GM19023 (cell line): ENCODE measurements at regions not wholly inside any gene's neighbourhood (a gene's known extent, or its start where the extent isn't known, plus 50 kb on each side); places are given as distances from the start of the nearest gene placed in this dataset.
"Not testable (repeated sequence)": the region's sequence is repeated elsewhere in the genome, so short reads cannot be mapped to it uniquely, and the experiment has no call there.

Source experiments
- ATAC-seq: cut with Tn5 transposase; IDR thresholded peaks from one replicate; pipeline ENCODE4 v1.9.1; 2021; ENCODE audit warnings: mild to moderate bottlenecking, moderate library complexity; ENCODE audit not compliant: unreplicated experiment

- no peak for ATAC-seq
Measured at GRCh38 chr1:98299313-98299712, 362.2 kb upstream of the SNX7 start.

GRCh38 chr1:98298319-98298718 lies 363.2 kb upstream of the SNX7 start:
- no peak for ATAC-seq

- no peak for ATAC-seq
Measured at GRCh38 chr1:98296681-98297080, 364.8 kb upstream of the SNX7 start.

- ATAC-seq = no peak
Measured at GRCh38 chr1:98294127-98294526, 367.4 kb upstream of the SNX7 start.

GRCh38 chr1:98292994-98293393 lies 368.5 kb upstream of the SNX7 start:
- no peak for ATAC-seq

- no peak for ATAC-seq
Measured at GRCh38 chr1:98289311-98289710, 368.5 kb upstream of the DPYD start.

- ATAC-seq = no peak
Measured at GRCh38 chr1:98288494-98288893, 367.7 kb upstream of the DPYD start.

- no peak for ATAC-seq
Measured at GRCh38 chr1:98287626-98288025, 366.8 kb upstream of the DPYD start.

- no peak for ATAC-seq
Measured at GRCh38 chr1:98286656-98287055, 365.8 kb upstream of the DPYD start.

- not testable (repeated sequence) for ATAC-seq
Measured at GRCh38 chr1:98285286-98285685, 364.5 kb upstream of the DPYD start.

GRCh38 chr1:98280049-98280448 lies 359.2 kb upstream of the DPYD start:
- no peak for ATAC-seq

- ATAC-seq = no peak
Measured at GRCh38 chr1:98278055-98278454, 357.2 kb upstream of the DPYD start.

GRCh38 chr1:98277118-98277517 lies 356.3 kb upstream of the DPYD start:
- no peak for ATAC-seq

GRCh38 chr1:98276514-98276913 lies 355.7 kb upstream of the DPYD start:
- ATAC-seq = no peak

- ATAC-seq = no peak
Measured at GRCh38 chr1:98268316-98268715, 347.5 kb upstream of the DPYD start.

- no peak for ATAC-seq
Measured at GRCh38 chr1:98267423-98267822, 346.6 kb upstream of the DPYD start.

GRCh38 chr1:98264727-98265126 lies 343.9 kb upstream of the DPYD start:
- ATAC-seq = no peak

GRCh38 chr1:98260839-98261238 lies 340.0 kb upstream of the DPYD start:
- no peak for ATAC-seq

- no peak for ATAC-seq
Measured at GRCh38 chr1:98260412-98260811, 339.6 kb upstream of the DPYD start.

GRCh38 chr1:98256700-98257099 lies 335.9 kb upstream of the DPYD start:
- no peak for ATAC-seq

- ATAC-seq = no peak
Measured at GRCh38 chr1:98253145-98253544, 332.3 kb upstream of the DPYD start.

- ATAC-seq = no peak
Measured at GRCh38 chr1:98251497-98251896, 330.7 kb upstream of the DPYD start.

GRCh38 chr1:98232678-98233077 lies 311.8 kb upstream of the DPYD start:
- no peak for ATAC-seq

- ATAC-seq = no peak
Measured at GRCh38 chr1:98222706-98223105, 301.9 kb upstream of the DPYD start.
